ENCODE measurements at regions not wholly inside any gene's neighbourhood (a gene's known extent, or its start where the extent isn't known, plus 50 kb on each side); places are given as distances from the start of the nearest gene placed in this dataset.

DNA sequence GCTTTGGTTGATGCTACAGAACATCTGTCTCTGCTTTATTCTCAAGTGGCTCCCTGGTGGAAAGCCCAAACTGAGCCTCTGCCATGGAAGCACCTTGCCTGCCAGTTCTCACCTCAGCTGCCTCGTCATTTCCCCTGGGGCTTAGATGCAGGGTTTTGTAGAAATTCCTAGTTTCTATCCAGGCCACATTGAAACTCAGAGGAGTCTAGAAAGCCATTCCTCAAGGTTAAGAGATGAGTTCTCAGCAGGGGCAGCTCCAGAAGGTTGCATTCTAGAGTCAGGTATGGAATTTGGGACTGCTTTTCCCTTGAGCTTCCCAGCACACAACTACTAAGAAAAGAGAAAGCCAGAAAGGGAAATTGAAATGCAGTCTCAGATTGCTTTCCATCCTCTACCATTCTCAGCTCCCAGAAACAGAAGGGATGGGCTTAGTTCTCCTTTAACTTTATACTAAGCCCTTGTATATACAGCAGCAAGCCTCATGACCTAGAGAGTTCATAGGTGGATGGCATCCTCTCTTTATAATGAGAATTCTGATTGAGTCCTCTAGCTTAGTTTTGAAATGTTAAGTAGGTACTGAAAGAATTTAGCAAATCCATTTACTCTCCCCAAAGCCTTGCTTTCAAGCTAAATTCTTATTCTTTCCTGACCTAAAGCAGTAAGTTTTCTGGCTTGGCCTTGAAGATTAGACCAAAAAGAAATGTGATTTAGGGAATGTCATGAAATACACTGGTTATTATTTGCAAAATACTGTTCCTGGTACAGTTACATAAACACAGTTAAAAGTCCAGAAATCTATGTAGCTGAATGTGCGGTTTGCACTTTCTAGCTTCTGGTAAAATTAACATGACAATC lies 66.0 kb upstream of the MEF2C start:
- 70 to 78% methylated on average over 2 of the region's 2 CpGs for WGBS, 2 donors
- DNase-seq (no peak), ATAC-seq (no peak)
- intact Hi-C loops (cut with DNase I), result no loop called here
- no peak overlapping the region for H3K4me3 ChIP-seq
- TF ChIP-seq, protein P1, sequence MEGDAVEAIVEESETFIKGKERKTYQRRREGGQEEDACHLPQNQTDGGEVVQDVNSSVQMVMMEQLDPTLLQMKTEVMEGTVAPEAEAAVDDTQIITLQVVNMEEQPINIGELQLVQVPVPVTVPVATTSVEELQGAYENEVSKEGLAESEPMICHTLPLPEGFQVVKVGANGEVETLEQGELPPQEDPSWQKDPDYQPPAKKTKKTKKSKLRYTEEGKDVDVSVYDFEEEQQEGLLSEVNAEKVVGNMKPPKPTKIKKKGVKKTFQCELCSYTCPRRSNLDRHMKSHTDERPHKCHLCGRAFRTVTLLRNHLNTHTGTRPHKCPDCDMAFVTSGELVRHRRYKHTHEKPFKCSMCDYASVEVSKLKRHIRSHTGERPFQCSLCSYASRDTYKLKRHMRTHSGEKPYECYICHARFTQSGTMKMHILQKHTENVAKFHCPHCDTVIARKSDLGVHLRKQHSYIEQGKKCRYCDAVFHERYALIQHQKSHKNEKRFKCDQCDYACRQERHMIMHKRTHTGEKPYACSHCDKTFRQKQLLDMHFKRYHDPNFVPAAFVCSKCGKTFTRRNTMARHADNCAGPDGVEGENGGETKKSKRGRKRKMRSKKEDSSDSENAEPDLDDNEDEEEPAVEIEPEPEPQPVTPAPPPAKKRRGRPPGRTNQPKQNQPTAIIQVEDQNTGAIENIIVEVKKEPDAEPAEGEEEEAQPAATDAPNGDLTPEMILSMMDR (IDR thresholded peaks at IDR 0.05), result no peak
- no peak overlapping the region for H3K27ac ChIP-seq
- no peaks in the 10 kb centered on the region for H3K9me3 ChIP-seq
- no peaks in the 10 kb centered on the region for H3K36me3 ChIP-seq (replicated peaks in 1 of 2; ENCODE audit: insufficient read depth in 1 of 2, low read depth in 2 of 2)
- no peaks in the 10 kb centered on the region for H3K4me1 ChIP-seq
- no peaks in the 10 kb centered on the region for H3K27me3 ChIP-seq

DNA sequence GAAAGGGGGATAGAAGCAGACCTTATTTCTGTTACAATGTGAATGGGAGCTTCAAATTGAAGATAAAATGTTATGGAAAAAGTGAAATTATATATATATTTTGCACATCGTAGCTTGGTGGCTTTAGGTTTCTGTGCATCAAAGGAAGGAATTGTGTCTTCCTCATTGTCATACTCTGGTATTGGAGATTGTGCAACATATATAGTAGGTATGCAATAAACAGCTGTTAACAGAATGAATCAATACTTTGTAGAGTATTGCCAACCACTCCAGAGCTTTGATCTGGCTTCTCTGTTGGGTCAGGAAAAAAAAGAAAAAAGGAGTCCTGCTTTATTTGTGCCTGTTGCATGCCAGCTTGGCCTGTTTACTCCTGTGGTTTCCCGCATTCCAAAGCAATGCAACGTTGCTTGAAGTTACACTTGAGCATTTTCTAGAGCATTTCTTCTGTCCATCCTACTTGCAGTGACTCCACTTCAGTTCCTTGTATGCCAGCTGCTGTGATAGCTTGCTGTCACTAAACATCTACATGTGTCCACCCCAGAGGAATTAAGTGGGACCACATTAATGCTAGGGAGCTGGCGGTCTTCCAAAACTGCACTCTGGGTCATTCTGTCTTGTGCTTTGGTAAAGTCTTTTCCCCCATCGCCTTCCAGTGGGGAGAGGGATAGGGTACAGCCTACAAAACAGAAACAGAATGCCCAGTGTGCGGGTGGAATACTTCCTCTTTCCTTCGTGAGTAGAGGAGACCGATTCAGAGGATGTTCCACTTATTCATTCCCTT lies 62.0 kb upstream of the MEF2C start:
- 61 to 72% methylated on average over 8 of the region's 8 CpGs for WGBS, 2 donors
- Histone ChIP-seq H3K27me3 (no peaks in the 10 kb centered on the region), H3K4me3 (no peak overlapping the region), H3K9me3 (no peaks in the 10 kb centered on the region), H3K36me3 (replicated peaks in 1 of 2; ENCODE audit: insufficient read depth in 1 of 2, low read depth in 2 of 2) (no peaks in the 10 kb centered on the region), H3K4me1 (no peaks in the 10 kb centered on the region), H3K27ac (no peak overlapping the region)
- ATAC-seq, result no peak
- intact Hi-C loops (cut with DNase I), result no loop called here
- DNase-seq, result no peak
- TF ChIP-seq POLR2A (IDR thresholded peaks at IDR 0.05), result no peak
- TF ChIP-seq, protein P1 (IDR thresholded peaks at IDR 0.05), result no peak

DNA sequence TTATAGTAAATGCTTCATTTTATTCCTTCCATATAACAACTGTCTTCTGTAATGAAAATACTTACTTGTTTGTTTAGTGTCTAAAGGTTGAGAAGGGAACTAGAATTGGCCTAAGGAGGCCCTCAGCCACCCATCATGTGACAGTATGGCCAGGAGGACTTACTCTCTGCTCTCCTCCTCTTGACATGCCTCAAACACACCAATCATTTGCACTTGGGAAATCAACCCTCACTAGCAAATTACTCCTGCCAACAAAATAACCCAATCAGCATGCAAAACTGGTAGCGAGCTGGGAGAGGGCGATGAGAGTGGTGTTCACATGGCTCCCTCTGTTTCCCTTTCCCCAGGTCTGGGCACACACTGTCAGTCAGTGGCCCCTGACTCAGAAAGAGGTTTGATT lies 58.6 kb upstream of the MEF2C start:
- TF ChIP-seq, protein P1 (IDR thresholded peaks at IDR 0.05), result no peak
- no peak for TF ChIP-seq POLR2A (IDR thresholded peaks at IDR 0.05)
- no peak for DNase-seq
- 100% methylated on average over 2 of the region's 2 CpGs for WGBS, 2 donors

DNA sequence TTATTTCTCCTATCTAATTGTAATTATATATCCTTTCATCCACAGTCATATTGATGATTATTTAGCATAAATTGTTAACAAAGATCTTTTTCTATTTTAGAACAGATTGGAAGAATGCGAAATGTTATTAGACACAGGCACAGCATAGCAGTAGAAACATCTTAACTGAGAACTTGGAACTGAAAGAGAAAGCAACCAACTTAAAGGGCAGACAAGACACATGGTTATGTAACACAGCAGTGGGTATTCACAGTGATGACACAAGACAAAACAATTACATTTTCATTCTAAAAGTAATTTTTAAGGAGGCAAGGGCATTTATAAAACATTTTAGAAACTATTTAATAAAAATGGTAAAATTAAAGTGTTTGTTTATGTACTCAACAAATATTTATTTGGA lies 57.7 kb upstream of the MEF2C start:
- intact Hi-C loops (cut with DNase I), result no loop called here
- ATAC-seq (no peak), DNase-seq (no peak)
- no peak for TF ChIP-seq POLR2A (IDR thresholded peaks at IDR 0.05)
- TF ChIP-seq, protein P1 (IDR thresholded peaks at IDR 0.05), result no peak
- H3K27ac ChIP-seq, result no peak overlapping the region
- H3K27me3 ChIP-seq, result no peaks in the 10 kb centered on the region
- no peaks in the 10 kb centered on the region for H3K4me1 ChIP-seq
- no peak overlapping the region for H3K4me3 ChIP-seq
- 83 to 84% methylated on average over 1 of the region's 1 CpG for WGBS, 2 donors
- H3K36me3 ChIP-seq (replicated peaks in 1 of 2; ENCODE audit: insufficient read depth in 1 of 2, low read depth in 2 of 2), result no peaks in the 10 kb centered on the region
- no peaks in the 10 kb centered on the region for H3K9me3 ChIP-seq

More for the DNA sequence above, 58.6 kb upstream of the MEF2C start:
- Histone ChIP-seq H3K27me3 (no peaks in the 10 kb centered on the region), H3K4me3 (no peak overlapping the region), H3K9me3 (no peaks in the 10 kb centered on the region), H3K27ac (no peak overlapping the region), H3K36me3 (replicated peaks in 1 of 2; ENCODE audit: insufficient read depth in 1 of 2, low read depth in 2 of 2) (no peaks in the 10 kb centered on the region), H3K4me1 (no peaks in the 10 kb centered on the region)
- intact Hi-C loops (cut with DNase I), result no loop called here
- no peak for ATAC-seq
